Body of pancreas (tissue), 4 donors: ENCODE measurements at regions not wholly inside any gene's neighbourhood (a gene's known extent, or its start where the extent isn't known, plus 50 kb on each side); places are given as distances from the start of the nearest gene placed in this dataset.
A peak's percentile ranks its signal among the peaks of the same experiment; 100 is the strongest.
"Not testable (repeated sequence)": the region's sequence is repeated elsewhere in the genome, so short reads cannot be mapped to it uniquely, and the experiment has no call there.

ENCODE experiments used
- ATAC-seq: fragments of 150-250 bp; one replicate; pipeline ENCODE4 v1.9.1; 2016
- DNase-seq, 4 donors: peaks; one replicate each; pipeline ENCODE4 v3.0.0-alpha.2; 2019
- H3K27ac ChIP-seq, 4 donors: fragments of 200-600 bp; sonication (generic); 1 replicate in 3 of 4; 2 replicates in 1 of 4; pipeline versions ENCODE4 v1.5.1 to v1.6.1; 2016 to 2019; ENCODE audit warnings: mild to moderate bottlenecking in 1 of 4, mixed read lengths in 1 of 4, moderate library complexity in 1 of 4
- H3K27me3 ChIP-seq, 2 donors: fragments of 200-600 bp; sonication (generic); one replicate each; pipeline ENCODE4 v1.6.0; 2016; ENCODE audit warnings: mild to moderate bottlenecking in 1 of 2
- H3K36me3 ChIP-seq, 2 donors: fragments of 200-600 bp; sonication (generic); replicated peaks in 1 of 2; 2 replicates each; pipeline ENCODE4 v1.5.1; 2016; ENCODE audit warnings: low read depth in 2 of 2; ENCODE audit not compliant: insufficient read depth in 1 of 2
- H3K4me1 ChIP-seq: fragments of 200-600 bp; sonication (generic); one replicate; pipeline ENCODE4 v1.6.0; 2016
- H3K4me3 ChIP-seq, 2 donors: fragments of 200-600 bp; sonication (generic); 1 replicate in 1 of 2; 2 replicates in 1 of 2; pipeline ENCODE4 v1.5.1; 2016 to 2019
- H3K9me3 ChIP-seq, 3 donors: fragments of 200-600 bp; sonication (generic); 1 replicate in 2 of 3; 2 replicates in 1 of 3; pipeline ENCODE4 v1.5.1; 2016
- CTCF ChIP-seq, 7 experiments: fragments of 450-650 bp in 4 of 7; fragments of 200-600 bp in 3 of 7; sonication (generic) in 3 of 7; IDR thresholded peaks; one replicate each; pipeline ENCODE4 v1.5.1; 2016 to 2019; ENCODE audit warnings: antibody characterized with exemption in 7 of 7
- POLR2A ChIP-seq, 3 donors: fragments of 450-650 bp; IDR thresholded peaks; one replicate each; pipeline ENCODE4 v1.6.1; 2016; ENCODE audit warnings: antibody characterized with exemption in 3 of 3, mild to moderate bottlenecking in 2 of 3
- WGBS, 2 donors: methylation state at CpG; one replicate each; pipeline ENCODE4 v1.1.5; 2017; 5-methylcytosine and 5-hydroxymethylcytosine counted together
- intact Hi-C: fragments of 100-400 bp; cut with DNase I; formaldehyde crosslinking; loops from one replicate; pipeline ENCODE4 v1.15.1; 2023

- Histone ChIP-seq H3K36me3 (no peaks in the 10 kb centered on the region), H3K27me3 (no peaks in the 10 kb centered on the region), H3K27ac (no peak overlapping the region), H3K4me3 (no peak overlapping the region), H3K4me1 (no peaks in the 10 kb centered on the region), H3K9me3 (no peaks in the 10 kb centered on the region)
- intact Hi-C loops: no loop called here
- 85 to 87% methylated on average over 2 of the region's 2 CpGs for WGBS, 2 donors
- DNase-seq: no peak
- no peak for TF ChIP-seq CTCF (IDR thresholded peaks at IDR 0.05)
- no peak for TF ChIP-seq POLR2A (IDR thresholded peaks at IDR 0.05)
- ATAC-seq: no peak
Observed at GRCh38 chr12:86565038-86565437, 308.8 kb upstream of the MGAT4C start.

- DNase-seq, intact Hi-C loops: not testable (repeated sequence)
- WGBS, 2 donors: 53 to 56% methylated on average over 5 of the region's 5 CpGs
Observed at GRCh38 chr12:86555491-86555890, 299.3 kb upstream of the MGAT4C start.

GRCh38 chr12:86551146-86551571, 295.0 kb upstream of the MGAT4C start:
- intact Hi-C loops: no loop called here
- no peak for ATAC-seq
- Histone ChIP-seq H3K9me3 (no peaks in the 10 kb centered on the region), H3K27me3 (no peaks in the 10 kb centered on the region), H3K4me1 (no peaks in the 10 kb centered on the region), H3K36me3 (no peaks in the 10 kb centered on the region), H3K4me3 (no peak overlapping the region), H3K27ac (no peak overlapping the region)
- TF ChIP-seq CTCF (IDR thresholded peaks at IDR 0.05) (no peak), POLR2A (IDR thresholded peaks at IDR 0.05) (no peak)
- no peak for DNase-seq
- 70% methylated on average over 1 of the region's 1 CpG; no CpG with 5 or more reads in 1 of the 2 donors for WGBS, 2 donors

More at GRCh38 chr12:86555491-86555890, 299.3 kb upstream of the MGAT4C start:
- not testable (repeated sequence) for H3K4me3 ChIP-seq, ATAC-seq, H3K36me3 ChIP-seq, H3K4me1 ChIP-seq, H3K9me3 ChIP-seq, H3K27me3 ChIP-seq, H3K27ac ChIP-seq

- 74 to 85% methylated on average over 7 of the region's 7 CpGs for WGBS, 2 donors
- Histone ChIP-seq H3K36me3 (no peaks in the 10 kb centered on the region), H3K27ac (no peak overlapping the region), H3K4me1 (no peaks in the 10 kb centered on the region), H3K9me3 (no peaks in the 10 kb centered on the region), H3K27me3 (no peaks in the 10 kb centered on the region), H3K4me3 (no peak overlapping the region)
- ATAC-seq: no peak
- DNase-seq: peak in 2 of 4 donors; percentile 39 to 42
- TF ChIP-seq POLR2A (IDR thresholded peaks at IDR 0.05) (no peak), CTCF (IDR thresholded peaks at IDR 0.05) (no peak)
- intact Hi-C loops: no loop called here
Observed at GRCh38 chr12:86550218-86551145, 294.3 kb upstream of the MGAT4C start.

- Histone ChIP-seq H3K36me3 (no peaks in the 10 kb centered on the region), H3K27ac (no peak overlapping the region), H3K4me1 (no peaks in the 10 kb centered on the region), H3K27me3 (no peaks in the 10 kb centered on the region), H3K9me3 (no peaks in the 10 kb centered on the region), H3K4me3 (no peak overlapping the region)
- WGBS, 2 donors: 41 to 54% methylated on average over 3 of the region's 3 CpGs
- intact Hi-C loops: no loop called here
- ATAC-seq (no peak), DNase-seq (no peak)
- TF ChIP-seq CTCF (IDR thresholded peaks at IDR 0.05) (no peak), POLR2A (IDR thresholded peaks at IDR 0.05) (no peak)
Observed at GRCh38 chr12:86543716-86544115, 287.5 kb upstream of the MGAT4C start.
